K562 (cell line): ENCODE measurements at regions not wholly inside any gene's neighbourhood (a gene's known extent, or its start where the extent isn't known, plus 50 kb on each side); places are given as distances from the start of the nearest gene placed in this dataset.

Experiments
- ATAC-seq: fragments of 200-7000 bp; cut with Tn5 transposase; 3 replicates; pipeline ENCODE4 v1.9.1; 2020; ENCODE audit warnings: moderate library complexity
- BruUV-seq: library from RNA; stranded (reverse); fragments of 400-500 nt; replicated peaks from 2 replicates; lab custom pipeline; 2021; lab: Mats Ljungman, UMichigan
- CTCF ChIA-PET: fragments of 300-600 bp; formaldehyde crosslinking; extraction: SDS; loops from one replicate; lab custom pipeline; 2021; ENCODE audit warnings: low intra/inter-chr PET ratio; lab: Yijun Ruan, JAX
- POLR2A ChIA-PET: fragments of 300-600, 350-650 bp; sonication (Branson Sonifier 250); formaldehyde crosslinking; extraction: SDS; loops from one replicate; lab custom pipeline; 2021; ENCODE audit warnings: antibody characterized with exemption, inconsistent platforms; lab: Yijun Ruan, JAX
- DNase-seq, 4 experiments: peaks; one replicate each; pipeline versions ENCODE4 v3.0.0 to v3.0.0-alpha.2; 2011 to 2018; ENCODE audit warnings: low spot score in 3 of 4, mixed read lengths in 3 of 4; ENCODE audit errors: extremely low read depth in 1 of 4
- FAIRE-seq: peaks from 2 replicates; lab custom pipeline; 2011; peaks lifted over from hg19 to GRCh38; lab: Jason Lieb, UNC
- H2AFZ ChIP-seq: 2 replicates; pipeline ENCODE4 v1.6.0; 2011; ENCODE audit warnings: low read depth, low read length, control low read depth, inconsistent platforms
- H3K27ac ChIP-seq: fragments of 200-600 bp; 3 replicates; pipeline ENCODE4 v1.8.0; 2011; ENCODE audit warnings: low read depth, mild to moderate bottlenecking, control low read depth, inconsistent platforms, low read length, moderate library complexity, mixed read lengths; ENCODE audit errors: extremely low read depth
- H3K27me3 ChIP-seq, 2 experiments: fragments of 300-600 bp in 1 of 2; 2 replicates in 1 of 2; 3 replicates in 1 of 2; pipeline versions ENCODE4 v1.6.0 to v1.8.0; 2011; ENCODE audit warnings: inconsistent platforms in 2 of 2, low read length in 2 of 2, mild to moderate bottlenecking in 1 of 2, mixed read lengths in 1 of 2, moderate library complexity in 1 of 2; ENCODE audit not compliant: control insufficient read depth in 2 of 2, insufficient read depth in 2 of 2
- H3K36me3 ChIP-seq: fragments of 300-600 bp; 3 replicates; pipeline ENCODE4 v1.8.0; 2011; ENCODE audit warnings: mild to moderate bottlenecking, low read length, inconsistent platforms; ENCODE audit not compliant: control insufficient read depth, insufficient read depth
- H3K4me1 ChIP-seq, 2 experiments: fragments of 200-600 bp in 1 of 2; replicated peaks in 1 of 2; 2 replicates in 1 of 2; 3 replicates in 1 of 2; pipeline versions ENCODE4 v1.5.1 to v1.8.0; 2011; ENCODE audit warnings: inconsistent platforms in 2 of 2, low read length in 2 of 2, mild to moderate bottlenecking in 1 of 2, mixed read lengths in 1 of 2, moderate library complexity in 1 of 2; ENCODE audit not compliant: control insufficient read depth in 2 of 2, insufficient read depth in 2 of 2
- H3K4me2 ChIP-seq: 2 replicates; pipeline ENCODE4 v1.6.1; 2011; ENCODE audit warnings: low read length, control low read depth, inconsistent platforms, mixed read lengths; ENCODE audit not compliant: insufficient read depth
- H3K4me3 ChIP-seq: fragments of 200-600 bp; sonication (generic), shearing (Covaris generic); 2 replicates; pipeline ENCODE4 v1.5.1; 2016; ENCODE audit warnings: control low read depth, inconsistent platforms
- H3K79me2 ChIP-seq: fragments of 200-600 bp; 3 replicates; pipeline ENCODE4 v1.8.0; 2011; ENCODE audit warnings: low read length, inconsistent platforms; ENCODE audit not compliant: control insufficient read depth, insufficient read depth
- H3K9ac ChIP-seq, 2 experiments: 2 replicates each; pipeline versions ENCODE4 v1.6.0 to v1.6.1; 2011; ENCODE audit warnings: low read depth in 2 of 2, low read length in 2 of 2, control low read depth in 1 of 2, inconsistent platforms in 1 of 2, mild to moderate bottlenecking in 1 of 2, mixed read lengths in 1 of 2; ENCODE audit not compliant: insufficient read depth in 1 of 2
- H3K9me1 ChIP-seq: one replicate; pipeline ENCODE4 v1.6.0; 2011; ENCODE audit warnings: inconsistent platforms, mild to moderate bottlenecking, low read length, moderate library complexity; ENCODE audit not compliant: control insufficient read depth, insufficient read depth
- H3K9me3 ChIP-seq: replicated peaks from 2 replicates; pipeline ENCODE4 v1.5.1; 2011; ENCODE audit warnings: low read depth, low read length, inconsistent platforms; ENCODE audit not compliant: control insufficient read depth, insufficient read depth
- H4K20me1 ChIP-seq: replicated peaks from 2 replicates; pipeline ENCODE4 v1.6.1; 2011; ENCODE audit warnings: low read length, inconsistent platforms, mixed read lengths; ENCODE audit not compliant: control insufficient read depth, insufficient read depth
- CUX1 ChIP-seq: fragments of 200-800 bp; sonication (Bioruptor generic); IDR thresholded peaks from 2 replicates; pipeline ENCODE4 v1.6.1; 2016; ENCODE audit warnings: missing genetic modification characterization, missing compliant biosample characterization
- NCOA1 ChIP-seq: fragments of 450-650 bp; IDR thresholded peaks from 2 replicates; pipeline ENCODE4 v1.6.1; 2016; ENCODE audit warnings: low read depth
- NFE2 ChIP-seq: IDR thresholded peaks from 2 replicates; pipeline ENCODE4 v1.6.1; 2014; ENCODE audit warnings: antibody characterized with exemption, low read depth
- SUPT5H ChIP-seq: fragments of 450-650 bp; IDR thresholded peaks from 2 replicates; pipeline ENCODE4 v1.6.1; 2016
- TEAD2 ChIP-seq: fragments of 450-650 bp; IDR thresholded peaks from 2 replicates; pipeline ENCODE4 v1.6.1; 2016; ENCODE audit warnings: missing genetic modification characterization, control low read depth, missing compliant biosample characterization
- ZBTB5 ChIP-seq: fragments of 450-650 bp; IDR thresholded peaks from 2 replicates; pipeline ENCODE4 v1.6.1; 2017; ENCODE audit warnings: antibody characterized with exemption
- ZNF217 ChIP-seq: sonication (generic); formaldehyde crosslinking; IDR thresholded peaks from 2 replicates; pipeline ENCODE4 v1.8.0; 2022; ENCODE audit warnings: mild to moderate bottlenecking, missing genetic modification reagents
- WGBS: fragments of 100-300 bp; shearing (Covaris generic); methylation state at CpG from one replicate; pipeline ENCODE4 v1.1.6; 2016; ENCODE audit warnings: low coverage, mixed read lengths; ENCODE audit not compliant: insufficient coverage; ENCODE audit errors: missing lambda C conversion rate; 5-methylcytosine and 5-hydroxymethylcytosine counted together
- in situ Hi-C: fragments of 300-500 bp; cut with MboI; formaldehyde crosslinking; loops from 4 replicates; pipeline ENCODE4 v1.15.0; 2018; ENCODE audit warnings: inconsistent platforms, mixed read lengths
- intact Hi-C: fragments of 100-400 bp; cut with micrococcal nuclease; formaldehyde crosslinking; loops from 2 replicates; pipeline ENCODE4 v1.14.2; 2022

GRCh38 chr19:31497709-31498108 is 148.5 kb upstream of the TSHZ3 start (continued):
- TF ChIP-seq CUX1: no peak

- H3K79me2 ChIP-seq: no peaks in the 10 kb centered on the region
- ATAC-seq (no peak), DNase-seq (no peak), FAIRE-seq (no peak)
- H3K36me3 ChIP-seq: no peaks in the 10 kb centered on the region
- no peaks in the 10 kb centered on the region; a peak in 1 of 5 replicates for H3K27me3 ChIP-seq
- no peak overlapping the region for H2AFZ ChIP-seq
- TF ChIP-seq TEAD2 (no peak), SUPT5H (no peak), ZNF217 (CRISPR knock-in tag) (no peak), NFE2 (no peak), NCOA1 (no peak), ZBTB5 (no peak)
- H3K9me1 ChIP-seq: no peaks in the 10 kb centered on the region
- intact Hi-C loops (no loop called here), in situ Hi-C loops (no loop called here)
- 3% methylated on average over 3 of the region's 3 CpGs for WGBS
- H3K9ac ChIP-seq: no peak overlapping the region
- H3K4me3 ChIP-seq: no peak overlapping the region
- H3K4me1 ChIP-seq: no peaks in the 10 kb centered on the region
- ChIA-PET POLR2A (no interaction called here), CTCF (no interaction called here)
- no TSS peak for BruUV-seq
- H3K4me2 ChIP-seq: no peak overlapping the region
- H4K20me1 ChIP-seq: no peaks in the 10 kb centered on the region
- H3K9me3 ChIP-seq: no peaks in the 10 kb centered on the region
- H3K27ac ChIP-seq: no peak overlapping the region
These were observed 149.5 kb upstream of the TSHZ3 start for GRCh38 chr19:31498781-31499180.
